HG02852 (cell line): ENCODE measurements at regions not wholly inside any gene's neighbourhood (a gene's known extent, or its start where the extent isn't known, plus 50 kb on each side); places are given as distances from the start of the nearest gene placed in this dataset.

Source experiments
- ATAC-seq: cut with Tn5 transposase; IDR thresholded peaks from one replicate; pipeline ENCODE4 v1.9.1; 2021; ENCODE audit warnings: mild to moderate bottlenecking, moderate library complexity; ENCODE audit not compliant: unreplicated experiment

GRCh38 chr1:38303843-38304242 lies 257.2 kb upstream of the POU3F1 start:
- no peak for ATAC-seq

GRCh38 chr1:38301040-38301439 lies 254.4 kb upstream of the POU3F1 start:
- no peak for ATAC-seq

GRCh38 chr1:38300616-38301015 lies 254.0 kb upstream of the POU3F1 start:
- ATAC-seq = no peak

GRCh38 chr1:38297842-38298241 lies 251.2 kb upstream of the POU3F1 start:
- no peak for ATAC-seq

- ATAC-seq = no peak
These were observed 250.7 kb upstream of the POU3F1 start for GRCh38 chr1:38297246-38297645.

GRCh38 chr1:38296047-38296446 lies 249.5 kb upstream of the POU3F1 start:
- no peak for ATAC-seq

- no peak for ATAC-seq
These were observed 247.0 kb upstream of the POU3F1 start for GRCh38 chr1:38293567-38293966.

- ATAC-seq = no peak
These were observed 246.4 kb upstream of the POU3F1 start for GRCh38 chr1:38292969-38293368.

GRCh38 chr1:38291906-38292521 lies 245.4 kb upstream of the POU3F1 start:
- no peak for ATAC-seq

GRCh38 chr1:38291336-38291735 lies 244.7 kb upstream of the POU3F1 start:
- ATAC-seq = no peak

- no peak for ATAC-seq
These were observed 242.4 kb upstream of the POU3F1 start for GRCh38 chr1:38289034-38289433.

- ATAC-seq = no peak
These were observed 241.0 kb upstream of the POU3F1 start for GRCh38 chr1:38287547-38287946.

GRCh38 chr1:38287036-38287435 lies 240.4 kb upstream of the POU3F1 start:
- ATAC-seq = no peak

- no peak for ATAC-seq
These were observed 239.4 kb upstream of the POU3F1 start for GRCh38 chr1:38285807-38286530.

- no peak for ATAC-seq
These were observed 238.4 kb upstream of the POU3F1 start for GRCh38 chr1:38284953-38285352.

- ATAC-seq = no peak
These were observed 237.3 kb upstream of the POU3F1 start for GRCh38 chr1:38283696-38284470.

- no peak for ATAC-seq
These were observed 232.6 kb upstream of the POU3F1 start for GRCh38 chr1:38279148-38279547.

GRCh38 chr1:38277646-38278045 lies 231.1 kb upstream of the POU3F1 start:
- no peak for ATAC-seq

GRCh38 chr1:38275960-38276359 lies 229.4 kb upstream of the POU3F1 start:
- no peak for ATAC-seq

- no peak for ATAC-seq
These were observed 228.4 kb upstream of the POU3F1 start for GRCh38 chr1:38274974-38275373.

- no peak for ATAC-seq
These were observed 226.7 kb upstream of the POU3F1 start for GRCh38 chr1:38273196-38273804.

GRCh38 chr1:38272515-38272914 lies 225.9 kb upstream of the POU3F1 start:
- no peak for ATAC-seq
